GM19452 (cell line): ENCODE measurements at regions not wholly inside any gene's neighbourhood (a gene's known extent, or its start where the extent isn't known, plus 50 kb on each side); places are given as distances from the start of the nearest gene placed in this dataset.
"Not testable (repeated sequence)": the region's sequence is repeated elsewhere in the genome, so short reads cannot be mapped to it uniquely, and the experiment has no call there.

Experiments
- ATAC-seq: cut with Tn5 transposase; IDR thresholded peaks from one replicate; pipeline ENCODE4 v1.9.1; 2021; ENCODE audit not compliant: unreplicated experiment

- no peak for ATAC-seq
Observed at GRCh38 chr13:99677116-99677951, 176.1 kb downstream of the TM9SF2 start.

- ATAC-seq, result no peak
Observed at GRCh38 chr13:99671746-99672145, 170.5 kb downstream of the TM9SF2 start.

- ATAC-seq, result not testable (repeated sequence)
Observed at GRCh38 chr13:99669096-99669495, 167.8 kb downstream of the TM9SF2 start.

GRCh38 chr13:99666146-99666805 is 165.0 kb downstream of the TM9SF2 start:
- ATAC-seq, result no peak

GRCh38 chr13:99665711-99666110 is 164.4 kb downstream of the TM9SF2 start:
- no peak for ATAC-seq

- ATAC-seq, result no peak
Observed at GRCh38 chr13:99663908-99664307, 162.6 kb downstream of the TM9SF2 start.

- no peak for ATAC-seq
Observed at GRCh38 chr13:99663185-99663825, 162.0 kb downstream of the TM9SF2 start.

GRCh38 chr13:99662678-99663077 is 161.4 kb downstream of the TM9SF2 start:
- ATAC-seq, result no peak

GRCh38 chr13:99661791-99662190 is 160.5 kb downstream of the TM9SF2 start:
- ATAC-seq, result no peak

- ATAC-seq, result no peak
Observed at GRCh38 chr13:99659866-99660554, 158.7 kb downstream of the TM9SF2 start.

GRCh38 chr13:99659226-99659625 is 158.0 kb downstream of the TM9SF2 start:
- no peak for ATAC-seq

- ATAC-seq, result peak; percentile 52
Observed at GRCh38 chr13:99658261-99658991, 157.2 kb downstream of the TM9SF2 start.

- ATAC-seq, result peak; percentile 3
Observed at GRCh38 chr13:99657848-99658260, 156.6 kb downstream of the TM9SF2 start.

- no peak for ATAC-seq
Observed at GRCh38 chr13:99656844-99657381, 155.6 kb downstream of the TM9SF2 start.

- ATAC-seq, result peak; percentile 65
Observed at GRCh38 chr13:99656092-99656745, 154.9 kb downstream of the TM9SF2 start.

- no peak for ATAC-seq
Observed at GRCh38 chr13:99655351-99656091, 154.2 kb downstream of the TM9SF2 start.

- no peak for ATAC-seq
Observed at GRCh38 chr13:99654076-99654475, 152.8 kb downstream of the TM9SF2 start.

- ATAC-seq, result no peak
Observed at GRCh38 chr13:99653526-99653925, 152.3 kb downstream of the TM9SF2 start.

GRCh38 chr13:99652901-99653300 is 151.6 kb downstream of the TM9SF2 start:
- ATAC-seq, result no peak
